ENCODE measurements at regions not wholly inside any gene's neighbourhood (a gene's known extent, or its start where the extent isn't known, plus 50 kb on each side); places are given as distances from the start of the nearest gene placed in this dataset.

DNA sequence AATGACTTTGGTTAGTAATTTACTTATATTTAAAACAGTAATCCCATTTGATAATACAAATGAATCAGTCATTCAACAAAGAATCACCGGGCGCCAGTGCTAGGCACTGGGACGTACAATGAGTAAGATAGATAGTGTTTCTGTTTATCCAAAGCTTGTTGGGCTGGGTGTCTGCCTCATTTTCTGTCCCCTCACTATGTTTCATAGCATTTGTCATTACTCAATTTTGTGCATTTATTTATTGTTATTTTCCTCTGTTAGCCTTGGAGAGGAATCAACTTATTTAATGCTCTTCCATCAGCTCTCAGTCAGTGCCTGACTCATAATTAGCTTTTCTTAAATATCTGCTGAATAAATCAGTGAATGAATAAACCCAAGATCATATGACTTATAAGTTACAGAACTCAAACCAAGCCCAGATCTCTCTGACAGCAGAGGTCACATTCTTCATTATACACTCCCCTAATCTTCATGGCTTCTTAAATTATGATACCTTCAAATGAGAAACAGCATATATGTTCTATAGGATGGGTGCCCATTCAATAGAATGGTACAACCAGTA lies 86.2 kb downstream of the TSPAN8 start:
- Histone ChIP-seq H4K8ac (ENCODE audit: low read depth in 2 of 2, low read length in 2 of 2) (no peak overlapping the region), H2AK5ac (ENCODE audit: low read depth, low read length) (no peak overlapping the region), H2AK9ac (replicated peaks; ENCODE audit: low read depth, low read length, poor library complexity) (no peak overlapping the region), H3K4me1 (ENCODE audit: control insufficient read depth, insufficient read depth, low read length) (no peaks in the 10 kb centered on the region), H3K9ac (ENCODE audit: low read depth, low read length) (no peak overlapping the region), H3K9me1 (ENCODE audit: insufficient read depth, low read length) (no peaks in the 10 kb centered on the region), H4K5ac (ENCODE audit: low read depth, low read length) (no peak overlapping the region), H2BK5ac (ENCODE audit: low read depth, low read length, poor library complexity, severe bottlenecking) (no peak overlapping the region), H4K91ac (ENCODE audit: insufficient read depth, low read depth, low read length) (no peak overlapping the region), H3K4ac (ENCODE audit: low read depth, low read length) (no peak overlapping the region), H2BK120ac (ENCODE audit: low read depth, low read length) (no peak overlapping the region), H2BK15ac (ENCODE audit: low read depth, low read length) (no peak overlapping the region), H3K23ac (ENCODE audit: low read depth, low read length) (no peak overlapping the region), H2BK20ac (ENCODE audit: low read depth, low read length) (no peak overlapping the region), H3K27me3 (ENCODE audit: control insufficient read depth, insufficient read depth, low read length) (no peaks in the 10 kb centered on the region), H3K14ac (replicated peaks; ENCODE audit: low read depth, low read length) (no peak overlapping the region), H3K4me2 (ENCODE audit: low read depth, low read length) (no peak overlapping the region), H3K9me3 (ENCODE audit: control insufficient read depth, insufficient read depth, low read length) (peaks cover 2% of the 10 kb centered on the region; the same call in 1 of the 2 replicates), H2AFZ (replicated peaks; ENCODE audit: low read length, poor library complexity) (no peak overlapping the region), H3K79me1 (ENCODE audit: low read depth in 1 of 2, low read length in 2 of 2) (no peaks in the 10 kb centered on the region), H3K18ac (ENCODE audit: low read depth, low read length) (no peak overlapping the region), H3K4me3 (ENCODE audit: insufficient read depth, low read depth, low read length) (no peak overlapping the region), H3K56ac (ENCODE audit: extremely low read depth, insufficient read depth, low read length) (no peak overlapping the region), H4K20me1 (ENCODE audit: insufficient read depth, low read length) (no peaks in the 10 kb centered on the region), H3K27ac (ENCODE audit: insufficient read depth, low read length) (no peak overlapping the region), H3K36me3 (ENCODE audit: control insufficient read depth, insufficient read depth, low read length) (no peaks in the 10 kb centered on the region)
- DNase-seq (no peak), ATAC-seq (ENCODE audit: low read depth) (no peak)
- ChIA-PET POLR2A (ENCODE audit: unreplicated experiment) (no interaction called here), CTCF (no interaction called here)
- dilution Hi-C loops (cut with HindIII; ENCODE audit: low sequenced_read_pairs, unreplicated experiment) (no loop called here), in situ Hi-C loops (cut with MboI; ENCODE audit: low sequenced_read_pairs) (no loop called here), intact Hi-C loops (cut with micrococcal nuclease) (no loop called here)
- no TSS peak for BruUV-seq (replicated peaks)
- no peak for TF ChIP-seq MXI1 (IDR thresholded peaks at IDR 0.05; ENCODE audit: borderline replicate concordance, low read depth, low read length)
- TF ChIP-seq, protein P1, sequence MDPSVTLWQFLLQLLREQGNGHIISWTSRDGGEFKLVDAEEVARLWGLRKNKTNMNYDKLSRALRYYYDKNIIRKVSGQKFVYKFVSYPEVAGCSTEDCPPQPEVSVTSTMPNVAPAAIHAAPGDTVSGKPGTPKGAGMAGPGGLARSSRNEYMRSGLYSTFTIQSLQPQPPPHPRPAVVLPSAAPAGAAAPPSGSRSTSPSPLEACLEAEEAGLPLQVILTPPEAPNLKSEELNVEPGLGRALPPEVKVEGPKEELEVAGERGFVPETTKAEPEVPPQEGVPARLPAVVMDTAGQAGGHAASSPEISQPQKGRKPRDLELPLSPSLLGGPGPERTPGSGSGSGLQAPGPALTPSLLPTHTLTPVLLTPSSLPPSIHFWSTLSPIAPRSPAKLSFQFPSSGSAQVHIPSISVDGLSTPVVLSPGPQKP (IDR thresholded peaks at IDR 0.05; ENCODE audit: borderline replicate concordance, low read depth, low read length): no peak
- no peak for TF ChIP-seq MAFK (IDR thresholded peaks at IDR 0.05; ENCODE audit: low read depth, low read length)
- no peak for TF ChIP-seq RAD21 (IDR thresholded peaks at IDR 0.05; ENCODE audit: low read length)
- TF ChIP-seq CEBPB (IDR thresholded peaks at IDR 0.05; ENCODE audit: low read depth, low read length): no peak
- TF ChIP-seq, protein P2, sequence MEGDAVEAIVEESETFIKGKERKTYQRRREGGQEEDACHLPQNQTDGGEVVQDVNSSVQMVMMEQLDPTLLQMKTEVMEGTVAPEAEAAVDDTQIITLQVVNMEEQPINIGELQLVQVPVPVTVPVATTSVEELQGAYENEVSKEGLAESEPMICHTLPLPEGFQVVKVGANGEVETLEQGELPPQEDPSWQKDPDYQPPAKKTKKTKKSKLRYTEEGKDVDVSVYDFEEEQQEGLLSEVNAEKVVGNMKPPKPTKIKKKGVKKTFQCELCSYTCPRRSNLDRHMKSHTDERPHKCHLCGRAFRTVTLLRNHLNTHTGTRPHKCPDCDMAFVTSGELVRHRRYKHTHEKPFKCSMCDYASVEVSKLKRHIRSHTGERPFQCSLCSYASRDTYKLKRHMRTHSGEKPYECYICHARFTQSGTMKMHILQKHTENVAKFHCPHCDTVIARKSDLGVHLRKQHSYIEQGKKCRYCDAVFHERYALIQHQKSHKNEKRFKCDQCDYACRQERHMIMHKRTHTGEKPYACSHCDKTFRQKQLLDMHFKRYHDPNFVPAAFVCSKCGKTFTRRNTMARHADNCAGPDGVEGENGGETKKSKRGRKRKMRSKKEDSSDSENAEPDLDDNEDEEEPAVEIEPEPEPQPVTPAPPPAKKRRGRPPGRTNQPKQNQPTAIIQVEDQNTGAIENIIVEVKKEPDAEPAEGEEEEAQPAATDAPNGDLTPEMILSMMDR (conservative IDR thresholded peaks at IDR 0.05; ENCODE audit: low read depth, low read length): no peak
- TF ChIP-seq BHLHE40 (IDR thresholded peaks at IDR 0.05; ENCODE audit: low read depth, low read length): no peak
- no peak for TF ChIP-seq POLR2A (IDR thresholded peaks at IDR 0.05; ENCODE audit: low read depth, low read length)
- TF ChIP-seq SMC3 (IDR thresholded peaks at IDR 0.05; ENCODE audit: low read depth, low read length): no peak
- TF ChIP-seq, protein P3, sequence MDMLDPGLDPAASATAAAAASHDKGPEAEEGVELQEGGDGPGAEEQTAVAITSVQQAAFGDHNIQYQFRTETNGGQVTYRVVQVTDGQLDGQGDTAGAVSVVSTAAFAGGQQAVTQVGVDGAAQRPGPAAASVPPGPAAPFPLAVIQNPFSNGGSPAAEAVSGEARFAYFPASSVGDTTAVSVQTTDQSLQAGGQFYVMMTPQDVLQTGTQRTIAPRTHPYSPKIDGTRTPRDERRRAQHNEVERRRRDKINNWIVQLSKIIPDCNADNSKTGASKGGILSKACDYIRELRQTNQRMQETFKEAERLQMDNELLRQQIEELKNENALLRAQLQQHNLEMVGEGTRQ (IDR thresholded peaks at IDR 0.05; ENCODE audit: low read depth, low read length): no peak
- TF ChIP-seq MAZ (IDR thresholded peaks at IDR 0.05; ENCODE audit: borderline replicate concordance, low read depth, low read length): no peak
- no CpG with 5 or more reads among the region's 3 CpGs for WGBS, 2 experiments (ENCODE audit: extremely low coverage in 2 of 2, insufficient read length in 1 of 2)

All from IMR-90 (cell line).